ENCODE measurements at regions not wholly inside any gene's neighbourhood (a gene's known extent, or its start where the extent isn't known, plus 50 kb on each side); places are given as distances from the start of the nearest gene placed in this dataset.

- BruUV-seq (replicated peaks), result no TSS peak
- intact Hi-C loops (cut with micrococcal nuclease; ENCODE audit: unreplicated experiment), result no loop called here
Observed at GRCh38 chr4:96103086-96103485, 263.2 kb downstream of the PDHA2 start.

GRCh38 chr4:96108146-96108545 lies 268.3 kb downstream of the PDHA2 start:
- Histone ChIP-seq H3K9me3 (ENCODE audit: low read depth, low read length, poor library complexity, severe bottlenecking) (no peaks in the 10 kb centered on the region), H3K4me1 (ENCODE audit: insufficient read depth, low read length, poor library complexity, severe bottlenecking) (no peaks in the 10 kb centered on the region), H3K27ac (ENCODE audit: low read depth, low read length, poor library complexity, severe bottlenecking) (no peak overlapping the region), H3K27me3 (replicated peaks; ENCODE audit: insufficient read depth, low read depth, low read length, poor library complexity) (no peaks in the 10 kb centered on the region), H3K4me3 (ENCODE audit: low read depth, low read length, poor library complexity, severe bottlenecking) (no peak overlapping the region), H3K36me3 (ENCODE audit: insufficient read depth, low read length, poor library complexity, severe bottlenecking) (no peaks in the 10 kb centered on the region)
- CTCF ChIA-PET, result no interaction called here
- BruUV-seq (replicated peaks), result no TSS peak
- intact Hi-C loops (cut with micrococcal nuclease; ENCODE audit: unreplicated experiment), result no loop called here
- no peak for DNase-seq (ENCODE audit: low spot score)
- no peak for TF ChIP-seq EZH2 (IDR thresholded peaks at IDR 0.05; ENCODE audit: borderline replicate concordance, low read depth, low read length, poor library complexity, severe bottlenecking)
- POLR2A ChIA-PET (ENCODE audit: low non-redundant PET), result no interaction called here

More at GRCh38 chr4:96103086-96103485, 263.2 kb downstream of the PDHA2 start:
- no peaks in the 10 kb centered on the region for H3K36me3 ChIP-seq (ENCODE audit: insufficient read depth, low read length, poor library complexity, severe bottlenecking)
- TF ChIP-seq CTCF (conservative IDR thresholded peaks at IDR 0.05; ENCODE audit: low read depth, low read length), result no peak
- no peak for TF ChIP-seq EZH2 (IDR thresholded peaks at IDR 0.05; ENCODE audit: borderline replicate concordance, low read depth, low read length, poor library complexity, severe bottlenecking)
- no peak for DNase-seq (ENCODE audit: low spot score)
- H3K4me3 ChIP-seq (ENCODE audit: low read depth, low read length, poor library complexity, severe bottlenecking), result no peak overlapping the region
- no peaks in the 10 kb centered on the region for H3K9me3 ChIP-seq (ENCODE audit: low read depth, low read length, poor library complexity, severe bottlenecking)
- no peak overlapping the region for H3K27ac ChIP-seq (ENCODE audit: low read depth, low read length, poor library complexity, severe bottlenecking)
- no peaks in the 10 kb centered on the region for H3K4me1 ChIP-seq (ENCODE audit: insufficient read depth, low read length, poor library complexity, severe bottlenecking)
- H3K27me3 ChIP-seq (replicated peaks; ENCODE audit: insufficient read depth, low read depth, low read length, poor library complexity), result no peaks in the 10 kb centered on the region
- POLR2A ChIA-PET (ENCODE audit: low non-redundant PET), result no interaction called here
- CTCF ChIA-PET, result no interaction called here

- ChIA-PET POLR2A (ENCODE audit: low non-redundant PET) (no interaction called here), CTCF (no interaction called here)
- Histone ChIP-seq H3K9me3 (ENCODE audit: low read depth, low read length, poor library complexity, severe bottlenecking) (no peaks in the 10 kb centered on the region), H3K4me3 (ENCODE audit: low read depth, low read length, poor library complexity, severe bottlenecking) (no peak overlapping the region), H3K4me1 (ENCODE audit: insufficient read depth, low read length, poor library complexity, severe bottlenecking) (no peaks in the 10 kb centered on the region), H3K36me3 (ENCODE audit: insufficient read depth, low read length, poor library complexity, severe bottlenecking) (no peaks in the 10 kb centered on the region), H3K27ac (ENCODE audit: low read depth, low read length, poor library complexity, severe bottlenecking) (no peak overlapping the region), H3K27me3 (replicated peaks; ENCODE audit: insufficient read depth, low read depth, low read length, poor library complexity) (no peaks in the 10 kb centered on the region)
- DNase-seq (ENCODE audit: low spot score), result no peak
- BruUV-seq (replicated peaks), result no TSS peak
- no peak for TF ChIP-seq EZH2 (IDR thresholded peaks at IDR 0.05; ENCODE audit: borderline replicate concordance, low read depth, low read length, poor library complexity, severe bottlenecking)
- TF ChIP-seq CTCF (conservative IDR thresholded peaks at IDR 0.05; ENCODE audit: low read depth, low read length), result no peak
- intact Hi-C loops (cut with micrococcal nuclease; ENCODE audit: unreplicated experiment), result no loop called here
Observed at GRCh38 chr4:96112631-96113030, 272.7 kb downstream of the PDHA2 start.

- BruUV-seq (replicated peaks), result no TSS peak
- no peaks in the 10 kb centered on the region for H3K27me3 ChIP-seq (replicated peaks; ENCODE audit: insufficient read depth, low read depth, low read length, poor library complexity)
- no peaks in the 10 kb centered on the region for H3K36me3 ChIP-seq (ENCODE audit: insufficient read depth, low read length, poor library complexity, severe bottlenecking)
- no peaks in the 10 kb centered on the region for H3K9me3 ChIP-seq (ENCODE audit: low read depth, low read length, poor library complexity, severe bottlenecking)
- no peak overlapping the region for H3K27ac ChIP-seq (ENCODE audit: low read depth, low read length, poor library complexity, severe bottlenecking)
- ChIA-PET POLR2A (ENCODE audit: low non-redundant PET) (no interaction called here), CTCF (no interaction called here)
- intact Hi-C loops (cut with micrococcal nuclease; ENCODE audit: unreplicated experiment), result no loop called here
- no peak overlapping the region for H3K4me3 ChIP-seq (ENCODE audit: low read depth, low read length, poor library complexity, severe bottlenecking)
- no peak for TF ChIP-seq CTCF (conservative IDR thresholded peaks at IDR 0.05; ENCODE audit: low read depth, low read length)
- TF ChIP-seq EZH2 (IDR thresholded peaks at IDR 0.05; ENCODE audit: borderline replicate concordance, low read depth, low read length, poor library complexity, severe bottlenecking), result no peak
- no peak for DNase-seq (ENCODE audit: low spot score)
- H3K4me1 ChIP-seq (ENCODE audit: insufficient read depth, low read length, poor library complexity, severe bottlenecking), result no peaks in the 10 kb centered on the region
Observed at GRCh38 chr4:96120206-96120605, 280.3 kb downstream of the PDHA2 start.

Measured in A673 (cell line).